Suprapubic skin (tissue), 4 donors: ENCODE measurements at regions not wholly inside any gene's neighbourhood (a gene's known extent, or its start where the extent isn't known, plus 50 kb on each side); places are given as distances from the start of the nearest gene placed in this dataset.

Source experiments
- DNase-seq, 2 donors: peaks; one replicate each; pipeline ENCODE4 v3.0.0-alpha.2; 2019; ENCODE audit warnings: low spot score in 2 of 2
- H3K27ac ChIP-seq: fragments of 200-600 bp; sonication (generic); one replicate; pipeline ENCODE4 v1.5.1; 2019
- H3K27me3 ChIP-seq: fragments of 200-600 bp; sonication (generic); one replicate; pipeline ENCODE4 v1.5.1; 2019
- H3K36me3 ChIP-seq: fragments of 200-600 bp; sonication (generic); one replicate; pipeline ENCODE4 v1.5.1; 2019
- H3K4me1 ChIP-seq: fragments of 200-600 bp; sonication (generic); one replicate; pipeline ENCODE4 v1.5.1; 2019
- H3K4me3 ChIP-seq: fragments of 200-600 bp; sonication (generic); one replicate; pipeline ENCODE4 v1.5.1; 2019; ENCODE audit warnings: mild to moderate bottlenecking
- H3K9me3 ChIP-seq: fragments of 200-600 bp; sonication (generic); one replicate; pipeline ENCODE4 v1.5.1; 2019
- EP300 ChIP-seq: sonication (generic); formaldehyde crosslinking; IDR thresholded peaks from one replicate; pipeline ENCODE4 v1.6.1; 2017; ENCODE audit warnings: antibody characterized with exemption
- POLR2A ChIP-seq, 2 donors: fragments of 450-650 bp; IDR thresholded peaks; one replicate each; pipeline ENCODE4 v1.6.1; 2017; ENCODE audit warnings: antibody characterized with exemption in 2 of 2, mild to moderate bottlenecking in 2 of 2, moderate library complexity in 2 of 2
- POLR2AphosphoS5 ChIP-seq, 3 donors: sonication (generic); formaldehyde crosslinking; IDR thresholded peaks; one replicate each; pipeline ENCODE4 v1.6.1; 2017; ENCODE audit warnings: antibody characterized with exemption in 3 of 3
- WGBS: methylation state at CpG from one replicate; pipeline ENCODE4 v1.1.5; 2018; 5-methylcytosine and 5-hydroxymethylcytosine counted together
- TF ChIP-seq, protein P1 (sequence below), 2 donors: fragments of 200-600 bp in 1 of 2; fragments of 450-650 bp in 1 of 2; sonication (generic) in 1 of 2; IDR thresholded peaks; one replicate each; pipeline ENCODE4 v1.5.1; 2016 to 2019; ENCODE audit warnings: antibody characterized with exemption in 2 of 2, mild to moderate bottlenecking in 1 of 2, moderate library complexity in 1 of 2

DNA sequence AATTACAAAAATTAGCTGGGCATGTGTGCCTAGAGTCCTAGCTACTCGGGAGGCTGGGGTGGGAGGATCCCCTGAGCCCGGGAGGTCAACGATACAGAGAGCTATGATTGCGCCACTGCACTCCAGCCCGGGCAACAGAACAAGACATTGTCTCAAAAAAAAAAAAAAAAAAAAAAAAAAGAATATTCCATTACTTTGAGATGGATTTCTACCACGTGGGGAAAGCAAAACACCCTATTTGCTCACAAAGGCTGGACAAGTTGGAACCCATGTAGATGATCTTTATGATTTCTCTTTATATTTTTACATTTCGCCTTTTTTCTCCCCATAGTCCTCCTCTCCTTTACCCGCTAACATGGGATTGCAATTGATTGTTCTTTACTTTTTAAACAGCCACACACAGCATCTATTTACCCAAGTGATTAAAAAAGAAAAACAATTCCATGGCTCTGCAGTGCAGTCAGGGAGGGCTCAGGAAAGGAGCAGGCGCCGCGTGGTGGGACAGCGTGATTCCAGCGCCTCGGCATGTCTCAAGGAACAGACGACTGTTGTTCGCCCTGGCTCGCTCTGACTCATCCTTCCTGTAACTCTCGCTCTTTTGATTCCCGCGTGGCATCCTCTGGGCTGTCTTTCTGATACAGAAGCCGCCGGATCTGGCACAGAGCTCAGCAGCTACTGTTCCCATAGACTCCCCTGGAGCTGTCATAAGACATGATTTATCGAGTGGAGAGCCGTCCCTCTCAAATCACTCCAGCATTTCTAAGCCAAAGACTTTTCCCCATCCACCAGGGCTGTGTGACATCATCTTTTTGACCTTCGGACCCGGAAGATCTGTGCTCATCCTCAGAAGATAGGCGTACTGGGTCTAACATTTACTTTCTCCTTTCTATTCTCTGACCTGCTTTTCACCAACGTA is 230.4 kb upstream of the AGAP1 start:
- Histone ChIP-seq H3K27ac (peak overlapping the region; percentile 45), H3K4me1 (peaks cover 9% of the 10 kb centered on the region), H3K36me3 (no peaks in the 10 kb centered on the region), H3K4me3 (peak overlapping the region; percentile 29), H3K9me3 (no peaks in the 10 kb centered on the region), H3K27me3 (no peaks in the 10 kb centered on the region)
- WGBS: 27% methylated on average over 28 of the region's 28 CpGs
- TF ChIP-seq POLR2AphosphoS5 (IDR thresholded peaks at IDR 0.05): peak in 1 of 3 donors; percentile 25
- TF ChIP-seq, protein P1, sequence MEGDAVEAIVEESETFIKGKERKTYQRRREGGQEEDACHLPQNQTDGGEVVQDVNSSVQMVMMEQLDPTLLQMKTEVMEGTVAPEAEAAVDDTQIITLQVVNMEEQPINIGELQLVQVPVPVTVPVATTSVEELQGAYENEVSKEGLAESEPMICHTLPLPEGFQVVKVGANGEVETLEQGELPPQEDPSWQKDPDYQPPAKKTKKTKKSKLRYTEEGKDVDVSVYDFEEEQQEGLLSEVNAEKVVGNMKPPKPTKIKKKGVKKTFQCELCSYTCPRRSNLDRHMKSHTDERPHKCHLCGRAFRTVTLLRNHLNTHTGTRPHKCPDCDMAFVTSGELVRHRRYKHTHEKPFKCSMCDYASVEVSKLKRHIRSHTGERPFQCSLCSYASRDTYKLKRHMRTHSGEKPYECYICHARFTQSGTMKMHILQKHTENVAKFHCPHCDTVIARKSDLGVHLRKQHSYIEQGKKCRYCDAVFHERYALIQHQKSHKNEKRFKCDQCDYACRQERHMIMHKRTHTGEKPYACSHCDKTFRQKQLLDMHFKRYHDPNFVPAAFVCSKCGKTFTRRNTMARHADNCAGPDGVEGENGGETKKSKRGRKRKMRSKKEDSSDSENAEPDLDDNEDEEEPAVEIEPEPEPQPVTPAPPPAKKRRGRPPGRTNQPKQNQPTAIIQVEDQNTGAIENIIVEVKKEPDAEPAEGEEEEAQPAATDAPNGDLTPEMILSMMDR (IDR thresholded peaks at IDR 0.05): no peak
- DNase-seq: peak; percentile 85 to 87

DNA sequence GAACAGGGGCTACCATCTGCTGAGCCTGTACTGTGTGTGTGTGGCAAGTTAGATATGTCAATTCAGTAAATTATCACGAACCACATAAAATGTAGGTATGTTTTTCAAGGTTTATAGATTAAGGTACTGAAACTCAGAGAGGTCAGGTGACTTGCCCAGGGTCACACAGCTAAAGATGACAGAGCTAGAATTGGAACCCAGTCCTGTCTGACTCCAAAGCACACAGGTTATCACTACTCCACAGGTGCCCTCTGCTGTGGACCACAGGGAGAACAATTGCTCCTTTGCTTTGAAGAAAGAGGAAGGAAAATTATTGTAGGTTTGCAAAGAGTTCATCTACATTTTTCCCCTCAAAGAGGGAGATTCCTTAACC is 229.7 kb upstream of the AGAP1 start:
- Histone ChIP-seq H3K27ac (peak overlapping the region; percentile 45), H3K27me3 (no peaks in the 10 kb centered on the region), H3K4me1 (peaks cover 9% of the 10 kb centered on the region), H3K36me3 (no peaks in the 10 kb centered on the region), H3K9me3 (no peaks in the 10 kb centered on the region), H3K4me3 (peak overlapping the region; percentile 29)
- WGBS: 78% methylated on average over 1 of the region's 1 CpG
- no peak for DNase-seq
- TF ChIP-seq, protein P1 (IDR thresholded peaks at IDR 0.05): no peak
- TF ChIP-seq POLR2AphosphoS5 (IDR thresholded peaks at IDR 0.05): no peak

DNA sequence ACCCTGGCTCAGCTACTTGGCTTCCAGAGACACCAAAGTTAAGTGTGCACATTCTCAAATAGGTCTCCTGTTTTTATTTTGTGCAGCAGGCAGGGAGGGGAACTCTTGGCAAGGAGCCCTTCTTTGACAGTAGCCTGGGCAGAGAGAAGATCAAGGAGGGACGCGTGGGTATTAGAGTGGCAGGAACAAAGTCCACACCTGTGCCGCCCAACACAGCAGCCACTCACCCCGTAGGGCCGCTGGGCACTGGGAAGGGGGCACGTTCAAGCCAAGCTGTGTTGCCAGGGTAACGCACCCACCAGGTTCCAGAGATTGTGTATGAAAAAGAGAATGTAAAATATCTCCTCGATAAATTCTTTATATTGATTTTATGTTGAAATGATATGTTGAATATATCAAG is 229.3 kb upstream of the AGAP1 start:
- Histone ChIP-seq H3K27ac (no peak overlapping the region), H3K4me1 (peaks cover 9% of the 10 kb centered on the region), H3K36me3 (no peaks in the 10 kb centered on the region), H3K27me3 (no peaks in the 10 kb centered on the region), H3K9me3 (no peaks in the 10 kb centered on the region), H3K4me3 (no peak overlapping the region)
- 76% methylated on average over 8 of the region's 8 CpGs for WGBS
- DNase-seq: no peak
- TF ChIP-seq POLR2AphosphoS5 (IDR thresholded peaks at IDR 0.05) (no peak), POLR2A (IDR thresholded peaks at IDR 0.05) (no peak), EP300 (no peak)
- TF ChIP-seq, protein P1 (IDR thresholded peaks at IDR 0.05): no peak

DNA sequence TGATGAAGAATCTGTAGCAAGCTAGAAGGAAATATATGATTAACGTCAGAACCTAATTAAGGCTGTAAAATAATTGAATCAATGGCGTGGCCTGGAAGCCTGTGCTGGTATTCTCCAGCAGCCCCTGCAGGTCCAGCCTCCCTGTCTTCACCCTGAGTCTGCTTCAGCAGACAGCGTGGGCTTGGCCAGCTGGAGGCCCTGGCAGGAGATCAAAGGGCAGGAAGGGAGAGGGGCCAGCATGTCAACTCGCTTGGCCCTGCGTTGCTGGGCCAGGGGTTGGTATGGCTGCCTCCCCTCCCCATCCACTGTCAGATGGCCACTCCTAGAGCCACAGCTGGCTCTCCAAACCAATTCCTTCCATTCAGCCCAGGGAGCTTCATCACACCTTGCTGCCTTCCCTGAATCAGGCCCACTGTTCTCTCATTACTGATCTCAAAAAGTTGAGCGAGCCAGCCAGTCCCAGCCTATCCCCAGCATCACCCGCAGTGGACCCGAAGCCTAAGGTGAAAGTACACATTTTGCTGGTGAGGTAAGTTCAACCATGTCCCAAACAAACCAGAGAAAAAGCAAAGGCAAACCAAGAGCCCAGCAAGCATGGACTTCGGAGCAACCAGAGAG is 228.4 kb upstream of the AGAP1 start:
- Histone ChIP-seq H3K9me3 (no peaks in the 10 kb centered on the region), H3K27me3 (no peaks in the 10 kb centered on the region), H3K4me3 (no peak overlapping the region), H3K27ac (no peak overlapping the region), H3K4me1 (peaks cover 9% of the 10 kb centered on the region), H3K36me3 (no peaks in the 10 kb centered on the region)
- 75% methylated on average over 9 of the region's 9 CpGs for WGBS
- DNase-seq: no peak
- TF ChIP-seq, protein P1 (IDR thresholded peaks at IDR 0.05): no peak
- TF ChIP-seq EP300 (no peak), POLR2AphosphoS5 (IDR thresholded peaks at IDR 0.05) (no peak), POLR2A (IDR thresholded peaks at IDR 0.05) (no peak)

DNA sequence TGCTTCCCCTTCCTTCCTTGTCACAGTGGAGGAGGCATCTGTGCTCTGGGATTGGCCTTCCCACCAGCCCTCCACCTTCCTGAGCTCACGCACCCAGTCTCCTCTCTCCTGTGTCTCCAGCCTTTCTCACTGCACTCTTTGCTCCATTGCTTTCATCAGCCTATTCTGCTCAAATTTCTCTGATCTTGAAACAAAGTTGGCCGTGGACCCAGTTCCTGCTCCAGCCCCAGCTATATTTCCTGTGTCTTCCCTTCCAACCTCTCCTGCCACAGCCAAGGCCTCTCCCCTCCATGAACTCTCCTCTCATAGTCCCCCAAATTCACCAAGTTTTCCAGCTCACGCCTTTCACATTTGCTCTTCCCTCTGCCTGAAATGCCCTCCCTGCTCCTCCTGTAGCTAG is 226.6 kb upstream of the AGAP1 start:
- Histone ChIP-seq H3K36me3 (no peaks in the 10 kb centered on the region), H3K27ac (no peak overlapping the region), H3K27me3 (no peaks in the 10 kb centered on the region), H3K4me3 (no peak overlapping the region), H3K4me1 (peaks cover 9% of the 10 kb centered on the region), H3K9me3 (no peaks in the 10 kb centered on the region)
- 80% methylated on average over 3 of the region's 3 CpGs for WGBS
- DNase-seq: no peak
- TF ChIP-seq, protein P1 (IDR thresholded peaks at IDR 0.05): no peak
- TF ChIP-seq EP300 (no peak), POLR2AphosphoS5 (IDR thresholded peaks at IDR 0.05) (no peak), POLR2A (IDR thresholded peaks at IDR 0.05) (no peak)
